GM23248 (cell line): ENCODE measurements at regions not wholly inside any gene's neighbourhood (a gene's known extent, or its start where the extent isn't known, plus 50 kb on each side); places are given as distances from the start of the nearest gene placed in this dataset.

Source experiments
- DNase-seq: peaks from one replicate; pipeline ENCODE4 v3.0.0-alpha.2; 2015
- H2AFZ ChIP-seq: fragments of 200-600 bp; sonication (generic); 2 replicates; pipeline ENCODE4 v1.6.1; 2016; ENCODE audit warnings: antibody characterized with exemption
- H3F3A ChIP-seq: fragments of 200-600 bp; sonication (generic); 2 replicates; pipeline ENCODE4 v1.6.1; 2016; ENCODE audit warnings: mild to moderate bottlenecking, antibody characterized with exemption, mixed run types; ENCODE audit not compliant: insufficient read depth
- H3K27ac ChIP-seq: fragments of 200-600 bp; sonication (generic); 2 replicates; pipeline ENCODE4 v1.5.1; 2016; ENCODE audit warnings: mild to moderate bottlenecking
- H3K27me3 ChIP-seq: fragments of 200-600 bp; sonication (generic); replicated peaks from 2 replicates; pipeline ENCODE4 v1.6.1; 2016; ENCODE audit warnings: mild to moderate bottlenecking; ENCODE audit not compliant: insufficient read depth
- H3K36me3 ChIP-seq: fragments of 200-600 bp; sonication (generic); 2 replicates; pipeline ENCODE4 v1.6.1; 2016; ENCODE audit warnings: low read depth, mild to moderate bottlenecking
- H3K4me1 ChIP-seq: fragments of 200-600 bp; sonication (generic); 2 replicates; pipeline ENCODE4 v1.6.1; 2016; ENCODE audit warnings: mild to moderate bottlenecking; ENCODE audit not compliant: insufficient read depth
- H3K4me2 ChIP-seq: fragments of 200-600 bp; sonication (generic); one replicate; pipeline ENCODE4 v1.6.1; 2016; ENCODE audit warnings: mild to moderate bottlenecking; ENCODE audit not compliant: unreplicated experiment
- H3K4me3 ChIP-seq: fragments of 200-600 bp; sonication (generic); 2 replicates; pipeline ENCODE4 v1.5.1; 2016; ENCODE audit warnings: mild to moderate bottlenecking
- H3K79me2 ChIP-seq: fragments of 200-600 bp; sonication (generic); 2 replicates; pipeline ENCODE4 v1.6.1; 2016; ENCODE audit warnings: mild to moderate bottlenecking; ENCODE audit not compliant: insufficient read depth
- H3K9ac ChIP-seq: fragments of 200-600 bp; sonication (generic); 2 replicates; pipeline ENCODE4 v1.6.1; 2016; ENCODE audit warnings: mild to moderate bottlenecking
- H3K9me2 ChIP-seq: fragments of 200-600 bp; sonication (generic); 2 replicates; pipeline ENCODE4 v1.6.1; 2016; ENCODE audit warnings: mixed run types, mild to moderate bottlenecking, moderate library complexity; ENCODE audit not compliant: insufficient read depth
- H3K9me3 ChIP-seq: fragments of 200-600 bp; sonication (generic); one replicate; pipeline ENCODE4 v1.6.1; 2017; ENCODE audit warnings: low read depth
- H4K20me1 ChIP-seq: fragments of 200-600 bp; sonication (generic); 2 replicates; pipeline ENCODE4 v1.6.0; 2016; ENCODE audit not compliant: insufficient read depth
- EZH2 ChIP-seq: fragments of 200-600 bp; sonication (generic); IDR thresholded peaks from 2 replicates; pipeline ENCODE4 v1.6.1; 2018; ENCODE audit warnings: antibody characterized with exemption, mild to moderate bottlenecking; ENCODE audit not compliant: insufficient read depth, poor library complexity, severe bottlenecking
- EZH2phosphoT487 ChIP-seq: fragments of 200-600 bp; sonication (generic); IDR thresholded peaks from 2 replicates; pipeline ENCODE4 v1.6.1; 2018; ENCODE audit warnings: antibody characterized with exemption, moderate library complexity, mild to moderate bottlenecking, low read depth; ENCODE audit not compliant: insufficient read depth
- WGBS, 2 experiments: methylation state at CpG; one replicate each; pipeline ENCODE4 v1.1.6; 2015 to 2017; ENCODE audit warnings: low lambda C conversion rate in 2 of 2, low coverage in 1 of 2; ENCODE audit errors: missing lambda C conversion rate in 2 of 2; 5-methylcytosine and 5-hydroxymethylcytosine counted together
- in situ Hi-C: fragments of 300-500 bp; cut with MboI; formaldehyde crosslinking; loops from 2 replicates; pipeline ENCODE4 v1.15.0; 2020

DNA sequence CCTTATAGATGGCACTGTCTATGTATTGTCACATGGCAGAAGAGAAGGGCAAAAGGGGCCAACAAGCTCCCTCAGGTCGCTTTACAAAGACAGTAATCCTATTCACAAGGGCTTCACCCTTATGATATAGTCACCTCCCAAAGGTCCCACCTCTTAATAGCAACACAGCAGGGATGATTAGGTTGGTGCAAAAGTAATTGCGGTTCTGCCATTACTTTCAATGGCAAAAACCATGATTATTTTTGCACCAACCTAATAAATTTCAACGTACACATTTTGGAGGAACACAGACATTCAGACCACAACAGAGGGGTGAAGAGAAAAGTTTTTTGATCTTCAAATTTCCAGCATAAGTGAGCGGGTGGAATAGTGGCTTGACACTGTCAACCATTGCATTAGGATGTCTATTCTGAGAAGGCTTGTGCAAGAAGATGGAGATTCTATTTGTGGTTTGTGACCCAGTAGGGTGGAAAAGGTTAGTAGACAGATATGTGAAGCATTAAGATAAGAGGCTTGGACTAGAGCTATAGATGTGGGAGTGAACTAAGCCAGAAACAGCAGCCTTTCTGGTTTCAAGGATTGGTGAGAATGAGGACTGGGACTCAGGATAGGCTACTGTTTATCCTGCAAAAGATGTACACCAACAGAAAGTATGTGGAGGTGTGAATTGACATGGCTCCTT is 75.5 kb upstream of the CPSF6 start:
- 46 to 51% methylated on average over 4 of the region's 4 CpGs for WGBS, 2 experiments

GRCh38 chr12:69167648-69168165 is 71.7 kb upstream of the CPSF6 start:
- H3K4me2 ChIP-seq = no peak overlapping the region
- in situ Hi-C loops = no loop called here
- no peaks in the 10 kb centered on the region for H3K9me3 ChIP-seq
- DNase-seq = no peak
- no peak overlapping the region for H3K27ac ChIP-seq
- H2AFZ ChIP-seq = no peak overlapping the region
- no peak for TF ChIP-seq EZH2
- TF ChIP-seq EZH2phosphoT487 = no peak
- H3K9me2 ChIP-seq = no peaks in the 10 kb centered on the region
- H4K20me1 ChIP-seq = no peaks in the 10 kb centered on the region
- no peak overlapping the region for H3K4me3 ChIP-seq
- H3K4me1 ChIP-seq = no peaks in the 10 kb centered on the region
- no peaks in the 10 kb centered on the region for H3K36me3 ChIP-seq
- H3K79me2 ChIP-seq = no peaks in the 10 kb centered on the region
- WGBS, 2 experiments = 61 to 62% methylated on average over 3 of the region's 3 CpGs
- H3F3A ChIP-seq = no peaks in the 10 kb centered on the region
- 0 out of 2 replicates have a peak, but pooled peaks cover 5% of the 10 kb centered on the region for H3K27me3 ChIP-seq
- H3K9ac ChIP-seq = no peak overlapping the region

More for the DNA sequence above, 75.5 kb upstream of the CPSF6 start:
- Histone ChIP-seq H3K9me2 (no peaks in the 10 kb centered on the region), H3K9me3 (no peaks in the 10 kb centered on the region), H3K27me3 (no peaks in the 10 kb centered on the region), H2AFZ (no peak overlapping the region), H3K4me1 (no peaks in the 10 kb centered on the region), H3K9ac (no peak overlapping the region), H3K4me3 (no peak overlapping the region), H3F3A (no peaks in the 10 kb centered on the region), H3K27ac (no peak overlapping the region), H3K4me2 (no peak overlapping the region), H3K79me2 (no peaks in the 10 kb centered on the region), H4K20me1 (no peaks in the 10 kb centered on the region), H3K36me3 (no peaks in the 10 kb centered on the region)
- no peak for DNase-seq
- in situ Hi-C loops = no loop called here
- TF ChIP-seq EZH2phosphoT487 (no peak), EZH2 (no peak)

- Histone ChIP-seq H3K9me3 (no peaks in the 10 kb centered on the region), H3K4me1 (no peaks in the 10 kb centered on the region), H3K4me3 (no peak overlapping the region), H4K20me1 (no peaks in the 10 kb centered on the region), H3K79me2 (no peaks in the 10 kb centered on the region), H3K4me2 (no peak overlapping the region), H3F3A (no peaks in the 10 kb centered on the region), H3K9ac (no peak overlapping the region), H3K27me3 (0 out of 2 replicates have a peak, but pooled peaks cover 7% of the 10 kb centered on the region), H3K27ac (no peak overlapping the region), H2AFZ (no peak overlapping the region), H3K9me2 (no peaks in the 10 kb centered on the region), H3K36me3 (no peaks in the 10 kb centered on the region)
- TF ChIP-seq EZH2 (no peak), EZH2phosphoT487 (no peak)
- in situ Hi-C loops = no loop called here
- DNase-seq = no peak
- WGBS, 2 experiments = 62 to 69% methylated on average over 5 of the region's 5 CpGs
Observed at GRCh38 chr12:69168363-69168762, 71.0 kb upstream of the CPSF6 start.

GRCh38 chr12:69168828-69169227 is 70.5 kb upstream of the CPSF6 start:
- DNase-seq = no peak
- in situ Hi-C loops = no loop called here
- Histone ChIP-seq H2AFZ (no peak overlapping the region), H3K9ac (no peak overlapping the region), H3K9me3 (no peaks in the 10 kb centered on the region), H4K20me1 (no peaks in the 10 kb centered on the region), H3K79me2 (no peaks in the 10 kb centered on the region), H3K4me2 (no peak overlapping the region), H3K36me3 (no peaks in the 10 kb centered on the region), H3K27me3 (0 out of 2 replicates have a peak, but pooled peaks cover 7% of the 10 kb centered on the region), H3K9me2 (no peaks in the 10 kb centered on the region), H3F3A (no peaks in the 10 kb centered on the region), H3K4me3 (no peak overlapping the region), H3K4me1 (no peaks in the 10 kb centered on the region), H3K27ac (no peak overlapping the region)
- no peak for TF ChIP-seq EZH2phosphoT487
- TF ChIP-seq EZH2 = no peak
- 55 to 63% methylated on average over 3 of the region's 3 CpGs for WGBS, 2 experiments
